ENCODE measurements at regions not wholly inside any gene's neighbourhood (a gene's known extent, or its start where the extent isn't known, plus 50 kb on each side); places are given as distances from the start of the nearest gene placed in this dataset.

DNA sequence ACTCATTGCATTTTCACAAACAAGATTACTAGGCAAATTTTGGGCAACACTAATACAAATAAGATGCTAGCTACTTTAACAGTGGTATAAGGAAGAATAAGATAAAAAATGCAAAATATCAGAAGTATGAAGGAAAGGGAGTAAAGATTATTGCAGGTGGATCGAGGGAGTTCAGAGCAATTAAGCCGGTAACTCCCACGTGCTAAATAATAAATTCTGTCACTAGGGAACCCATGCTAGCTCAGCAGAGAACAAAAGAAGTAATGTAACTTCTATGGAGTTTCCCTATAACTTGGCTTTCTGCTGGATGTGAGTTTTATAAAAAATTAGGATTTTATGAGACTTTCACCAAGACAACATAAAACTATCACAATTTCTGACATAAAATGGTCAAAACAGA, 470.5 kb upstream of the RGS18 start:
- H3K27me3 Mint-ChIP-seq (ENCODE audit: unreplicated experiment): no peaks in the 10 kb centered on the region
- H3K4me1 Mint-ChIP-seq (ENCODE audit: low read depth, unreplicated experiment): no peaks in the 10 kb centered on the region
- TF ChIP-seq, protein P1, sequence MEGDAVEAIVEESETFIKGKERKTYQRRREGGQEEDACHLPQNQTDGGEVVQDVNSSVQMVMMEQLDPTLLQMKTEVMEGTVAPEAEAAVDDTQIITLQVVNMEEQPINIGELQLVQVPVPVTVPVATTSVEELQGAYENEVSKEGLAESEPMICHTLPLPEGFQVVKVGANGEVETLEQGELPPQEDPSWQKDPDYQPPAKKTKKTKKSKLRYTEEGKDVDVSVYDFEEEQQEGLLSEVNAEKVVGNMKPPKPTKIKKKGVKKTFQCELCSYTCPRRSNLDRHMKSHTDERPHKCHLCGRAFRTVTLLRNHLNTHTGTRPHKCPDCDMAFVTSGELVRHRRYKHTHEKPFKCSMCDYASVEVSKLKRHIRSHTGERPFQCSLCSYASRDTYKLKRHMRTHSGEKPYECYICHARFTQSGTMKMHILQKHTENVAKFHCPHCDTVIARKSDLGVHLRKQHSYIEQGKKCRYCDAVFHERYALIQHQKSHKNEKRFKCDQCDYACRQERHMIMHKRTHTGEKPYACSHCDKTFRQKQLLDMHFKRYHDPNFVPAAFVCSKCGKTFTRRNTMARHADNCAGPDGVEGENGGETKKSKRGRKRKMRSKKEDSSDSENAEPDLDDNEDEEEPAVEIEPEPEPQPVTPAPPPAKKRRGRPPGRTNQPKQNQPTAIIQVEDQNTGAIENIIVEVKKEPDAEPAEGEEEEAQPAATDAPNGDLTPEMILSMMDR (IDR thresholded peaks at IDR 0.05; ENCODE audit: unreplicated experiment): no peak

DNA sequence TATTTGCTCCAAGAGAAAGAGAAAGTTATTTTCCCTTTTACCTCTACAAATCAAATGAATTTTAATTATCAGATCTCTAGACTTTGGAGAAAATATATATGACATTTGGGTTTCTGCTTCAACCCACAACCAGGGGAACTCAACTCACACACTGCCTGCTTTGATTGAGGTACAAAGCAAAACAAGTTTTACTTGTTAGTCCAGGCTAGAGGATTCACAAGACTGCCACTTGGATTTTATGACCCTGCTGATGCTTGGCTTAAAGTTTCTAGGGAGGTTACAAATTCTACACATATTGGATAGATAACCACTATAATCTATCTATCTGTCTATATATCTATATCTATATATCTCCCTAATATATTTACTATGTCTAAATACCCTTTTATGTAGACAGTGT, 467.3 kb upstream of the RGS18 start:
- Mint-ChIP-seq H3K27me3 (ENCODE audit: unreplicated experiment) (no peaks in the 10 kb centered on the region), H3K4me3 (ENCODE audit: low read depth, unreplicated experiment) (no peak overlapping the region), H3K9me3 (ENCODE audit: low read depth, unreplicated experiment) (no peaks in the 10 kb centered on the region), H3K4me1 (ENCODE audit: low read depth, unreplicated experiment) (no peaks in the 10 kb centered on the region), H3K36me3 (ENCODE audit: insufficient read depth, unreplicated experiment) (no peaks in the 10 kb centered on the region), H3K27ac (ENCODE audit: unreplicated experiment) (no peak overlapping the region)
- intact Hi-C loops (cut with micrococcal nuclease; ENCODE audit: unreplicated experiment): loop anchor here (10.0 kb wide), 1 partner anchor 754 kb away; no protein-coding TSS in a partner anchor
- CTCF ChIA-PET: no interaction called here
- TF ChIP-seq, protein P1 (IDR thresholded peaks at IDR 0.05; ENCODE audit: unreplicated experiment): no peak
- BruUV-seq (replicated peaks): no TSS peak
- DNase-seq: no peak

More for the DNA sequence above, 470.5 kb upstream of the RGS18 start:
- H3K36me3 Mint-ChIP-seq (ENCODE audit: insufficient read depth, unreplicated experiment): no peaks in the 10 kb centered on the region
- no peak overlapping the region for H3K27ac Mint-ChIP-seq (ENCODE audit: unreplicated experiment)
- CTCF ChIA-PET: no interaction called here
- DNase-seq: no peak
- no peak overlapping the region for H3K4me3 Mint-ChIP-seq (ENCODE audit: low read depth, unreplicated experiment)
- no TSS peak for BruUV-seq (replicated peaks)
- peaks cover 2% of the 10 kb centered on the region for H3K9me3 Mint-ChIP-seq (ENCODE audit: low read depth, unreplicated experiment)
- intact Hi-C loops (cut with micrococcal nuclease; ENCODE audit: unreplicated experiment): no loop called here

DNA sequence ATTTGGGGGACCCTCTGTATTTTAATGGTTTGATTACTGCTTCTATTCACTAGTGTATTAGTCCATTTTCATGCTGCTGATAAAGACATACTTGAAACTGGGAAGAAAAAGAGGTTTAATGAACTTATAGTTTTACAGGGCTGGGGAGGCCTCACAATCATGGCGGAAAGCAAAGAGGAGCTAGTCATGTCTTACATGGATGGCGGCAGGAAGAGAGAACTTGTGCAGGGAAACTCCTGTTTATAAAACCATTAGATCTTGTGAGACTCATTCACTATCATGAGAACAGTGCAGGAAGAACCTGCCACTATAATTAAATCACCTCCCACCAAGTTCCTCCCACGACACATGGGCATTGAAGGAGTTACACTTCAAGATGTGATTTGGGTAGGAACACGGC, 464.5 kb upstream of the RGS18 start:
- no peaks in the 10 kb centered on the region for H3K9me3 Mint-ChIP-seq (ENCODE audit: low read depth, unreplicated experiment)
- no peaks in the 10 kb centered on the region for H3K4me1 Mint-ChIP-seq (ENCODE audit: low read depth, unreplicated experiment)
- DNase-seq: no peak
- TF ChIP-seq, protein P1 (IDR thresholded peaks at IDR 0.05; ENCODE audit: unreplicated experiment): no peak
- H3K36me3 Mint-ChIP-seq (ENCODE audit: insufficient read depth, unreplicated experiment): no peaks in the 10 kb centered on the region
- H3K27ac Mint-ChIP-seq (ENCODE audit: unreplicated experiment): no peak overlapping the region
- no peak overlapping the region for H3K4me3 Mint-ChIP-seq (ENCODE audit: low read depth, unreplicated experiment)
- H3K27me3 Mint-ChIP-seq (ENCODE audit: unreplicated experiment): no peaks in the 10 kb centered on the region
- intact Hi-C loops (cut with micrococcal nuclease; ENCODE audit: unreplicated experiment): loop anchor here (10.0 kb wide), 1 partner anchor 751 kb away; no protein-coding TSS in a partner anchor
- BruUV-seq (replicated peaks): no TSS peak
- CTCF ChIA-PET: no interaction called here

DNA sequence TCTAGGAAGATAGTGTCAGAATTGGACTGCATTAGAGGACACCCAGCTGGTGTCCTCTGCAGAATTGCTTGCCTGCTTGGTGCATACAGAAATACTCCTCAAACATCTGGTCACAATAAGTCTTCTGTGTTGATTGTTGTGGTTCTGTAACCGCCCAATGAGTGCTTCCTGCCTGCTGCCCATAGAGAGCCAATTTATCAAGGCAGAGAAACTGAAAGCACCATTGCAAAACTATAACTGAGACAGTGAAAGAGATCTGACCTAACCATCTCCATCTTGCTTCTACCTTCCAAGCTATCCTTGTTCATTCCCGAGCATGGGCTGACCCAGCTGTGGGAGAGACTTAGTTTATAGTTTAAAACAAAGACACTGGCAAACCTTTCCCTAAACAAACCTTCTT, 462.4 kb upstream of the RGS18 start:
- Mint-ChIP-seq H3K4me3 (ENCODE audit: low read depth, unreplicated experiment) (no peak overlapping the region), H3K27me3 (ENCODE audit: unreplicated experiment) (no peaks in the 10 kb centered on the region), H3K27ac (ENCODE audit: unreplicated experiment) (no peak overlapping the region), H3K9me3 (ENCODE audit: low read depth, unreplicated experiment) (no peaks in the 10 kb centered on the region), H3K36me3 (ENCODE audit: insufficient read depth, unreplicated experiment) (no peaks in the 10 kb centered on the region), H3K4me1 (ENCODE audit: low read depth, unreplicated experiment) (peaks cover 2% of the 10 kb centered on the region)
- TF ChIP-seq, protein P1 (IDR thresholded peaks at IDR 0.05; ENCODE audit: unreplicated experiment): no peak
- no peak for DNase-seq
- BruUV-seq (replicated peaks): no TSS peak
- intact Hi-C loops (cut with micrococcal nuclease; ENCODE audit: unreplicated experiment): loop anchor here (10.0 kb wide), 1 partner anchor 749 kb away; no protein-coding TSS in a partner anchor
- CTCF ChIA-PET: no interaction called here

All from Calu3 (cell line).